ENCODE measurements at regions not wholly inside any gene's neighbourhood (a gene's known extent, or its start where the extent isn't known, plus 50 kb on each side); places are given as distances from the start of the nearest gene placed in this dataset.

- Histone ChIP-seq H3K79me2 (ENCODE audit: insufficient read depth, low read length) (no peaks in the 10 kb centered on the region), H3K9me3 (ENCODE audit: insufficient read depth, low read length, severe bottlenecking) (peaks cover 4% of the 10 kb centered on the region), H3K27ac (ENCODE audit: low read length) (no peak overlapping the region), H3K4me1 (ENCODE audit: insufficient read depth, low read length) (no peaks in the 10 kb centered on the region), H3K4me3 (ENCODE audit: low read depth in 1 of 2, low read length in 2 of 2) (no peak overlapping the region), H2AFZ (ENCODE audit: low read depth, low read length) (no peak overlapping the region), H3K36me3 (ENCODE audit: insufficient read depth, low read length) (no peaks in the 10 kb centered on the region), H3K9ac (ENCODE audit: low read depth, low read length) (no peak overlapping the region), H3K4me2 (ENCODE audit: insufficient read depth, low read length) (no peak overlapping the region), H4K20me1 (ENCODE audit: insufficient read depth, low read length) (no peaks in the 10 kb centered on the region), H3K27me3 (ENCODE audit: insufficient read depth, low read length, poor library complexity) (no peaks in the 10 kb centered on the region)
- TF ChIP-seq CTCF (IDR thresholded peaks at IDR 0.05; ENCODE audit: borderline replicate concordance, extremely low read depth, low read length, poor library complexity, severe bottlenecking) (no peak), EZH2 (IDR thresholded peaks at IDR 0.05; ENCODE audit: borderline replicate concordance, low read depth, low read length, severe bottlenecking) (no peak)
- DNase-seq: no peak
- no peak for ATAC-seq (ENCODE audit: insufficient read depth, low read depth)
Measured at GRCh38 chr4:131013226-131013625, 1917.3 kb downstream of the C4orf33 start.

GRCh38 chr4:131026771-131027170, 1930.8 kb downstream of the C4orf33 start:
- TF ChIP-seq CTCF (IDR thresholded peaks at IDR 0.05; ENCODE audit: borderline replicate concordance, extremely low read depth, low read length, poor library complexity, severe bottlenecking) (no peak), EZH2 (IDR thresholded peaks at IDR 0.05; ENCODE audit: borderline replicate concordance, low read depth, low read length, severe bottlenecking) (no peak)
- DNase-seq (no peak), ATAC-seq (ENCODE audit: insufficient read depth, low read depth) (no peak)
- Histone ChIP-seq H3K79me2 (ENCODE audit: insufficient read depth, low read length) (no peaks in the 10 kb centered on the region), H3K4me3 (ENCODE audit: low read depth in 1 of 2, low read length in 2 of 2) (no peak overlapping the region), H3K9me3 (ENCODE audit: insufficient read depth, low read length, severe bottlenecking) (no peaks in the 10 kb centered on the region), H3K27ac (ENCODE audit: low read length) (no peak overlapping the region), H3K4me2 (ENCODE audit: insufficient read depth, low read length) (no peak overlapping the region), H2AFZ (ENCODE audit: low read depth, low read length) (no peak overlapping the region), H3K9ac (ENCODE audit: low read depth, low read length) (no peak overlapping the region), H4K20me1 (ENCODE audit: insufficient read depth, low read length) (no peaks in the 10 kb centered on the region), H3K4me1 (ENCODE audit: insufficient read depth, low read length) (no peaks in the 10 kb centered on the region), H3K36me3 (ENCODE audit: insufficient read depth, low read length) (no peaks in the 10 kb centered on the region), H3K27me3 (ENCODE audit: insufficient read depth, low read length, poor library complexity) (no peaks in the 10 kb centered on the region)

GRCh38 chr4:131044368-131044767, 1948.4 kb downstream of the C4orf33 start:
- Histone ChIP-seq H3K4me3 (ENCODE audit: low read depth in 1 of 2, low read length in 2 of 2) (no peak overlapping the region), H3K36me3 (ENCODE audit: insufficient read depth, low read length) (no peaks in the 10 kb centered on the region), H3K9ac (ENCODE audit: low read depth, low read length) (no peak overlapping the region), H3K4me1 (ENCODE audit: insufficient read depth, low read length) (no peaks in the 10 kb centered on the region), H2AFZ (ENCODE audit: low read depth, low read length) (no peak overlapping the region), H3K27ac (ENCODE audit: low read length) (no peak overlapping the region), H3K4me2 (ENCODE audit: insufficient read depth, low read length) (no peak overlapping the region), H3K9me3 (ENCODE audit: insufficient read depth, low read length, severe bottlenecking) (no peaks in the 10 kb centered on the region), H4K20me1 (ENCODE audit: insufficient read depth, low read length) (no peaks in the 10 kb centered on the region), H3K79me2 (ENCODE audit: insufficient read depth, low read length) (no peaks in the 10 kb centered on the region), H3K27me3 (ENCODE audit: insufficient read depth, low read length, poor library complexity) (no peaks in the 10 kb centered on the region)
- DNase-seq: no peak
- ATAC-seq (ENCODE audit: insufficient read depth, low read depth): no peak
- TF ChIP-seq CTCF (IDR thresholded peaks at IDR 0.05; ENCODE audit: borderline replicate concordance, extremely low read depth, low read length, poor library complexity, severe bottlenecking) (no peak), EZH2 (IDR thresholded peaks at IDR 0.05; ENCODE audit: borderline replicate concordance, low read depth, low read length, severe bottlenecking) (no peak)

- TF ChIP-seq CTCF (IDR thresholded peaks at IDR 0.05; ENCODE audit: borderline replicate concordance, extremely low read depth, low read length, poor library complexity, severe bottlenecking): no peak
- TF ChIP-seq EZH2 (IDR thresholded peaks at IDR 0.05; ENCODE audit: borderline replicate concordance, low read depth, low read length, severe bottlenecking): no peak
Measured at GRCh38 chr4:131046821-131047220, 1950.9 kb downstream of the C4orf33 start.

More at GRCh38 chr4:131046821-131047220, 1950.9 kb downstream of the C4orf33 start:
- ATAC-seq (ENCODE audit: insufficient read depth, low read depth) (no peak), DNase-seq (no peak)
- H3K4me3 ChIP-seq (ENCODE audit: low read depth in 1 of 2, low read length in 2 of 2): no peak overlapping the region
- no peak overlapping the region for H3K9ac ChIP-seq (ENCODE audit: low read depth, low read length)
- no peaks in the 10 kb centered on the region for H3K9me3 ChIP-seq (ENCODE audit: insufficient read depth, low read length, severe bottlenecking)
- no peaks in the 10 kb centered on the region for H3K4me1 ChIP-seq (ENCODE audit: insufficient read depth, low read length)
- no peak overlapping the region for H3K4me2 ChIP-seq (ENCODE audit: insufficient read depth, low read length)
- H2AFZ ChIP-seq (ENCODE audit: low read depth, low read length): no peak overlapping the region; the same call in 1 of the 2 replicates
- no peaks in the 10 kb centered on the region for H4K20me1 ChIP-seq (ENCODE audit: insufficient read depth, low read length)
- H3K36me3 ChIP-seq (ENCODE audit: insufficient read depth, low read length): no peaks in the 10 kb centered on the region
- no peak overlapping the region for H3K27ac ChIP-seq (ENCODE audit: low read length)
- H3K79me2 ChIP-seq (ENCODE audit: insufficient read depth, low read length): no peaks in the 10 kb centered on the region
- H3K27me3 ChIP-seq (ENCODE audit: insufficient read depth, low read length, poor library complexity): no peaks in the 10 kb centered on the region

Data from DND-41 (cell line).